Right lobe of liver (tissue), 4 donors: ENCODE measurements at regions not wholly inside any gene's neighbourhood (a gene's known extent, or its start where the extent isn't known, plus 50 kb on each side); places are given as distances from the start of the nearest gene placed in this dataset.

Experiments
- CTCF ChIP-seq, 4 donors: fragments of 200-600 bp in 3 of 4; fragments of 450-650 bp in 1 of 4; IDR thresholded peaks; one replicate each; pipeline versions ENCODE4 v1.5.1 to v1.8.0; 2016 to 2022; ENCODE audit warnings: antibody characterized with exemption in 4 of 4, mild to moderate bottlenecking in 2 of 4
- POLR2A ChIP-seq: fragments of 450-650 bp; IDR thresholded peaks from one replicate; pipeline ENCODE4 v1.6.1; 2017; ENCODE audit warnings: antibody characterized with exemption, mild to moderate bottlenecking
- donor health status: DM: no; HTN: no; CAD: no.
- donor health status: DM: no; HTN: no; CAD: no.
- donor health status: DM: no; HTN: yes; CAD: no.

DNA sequence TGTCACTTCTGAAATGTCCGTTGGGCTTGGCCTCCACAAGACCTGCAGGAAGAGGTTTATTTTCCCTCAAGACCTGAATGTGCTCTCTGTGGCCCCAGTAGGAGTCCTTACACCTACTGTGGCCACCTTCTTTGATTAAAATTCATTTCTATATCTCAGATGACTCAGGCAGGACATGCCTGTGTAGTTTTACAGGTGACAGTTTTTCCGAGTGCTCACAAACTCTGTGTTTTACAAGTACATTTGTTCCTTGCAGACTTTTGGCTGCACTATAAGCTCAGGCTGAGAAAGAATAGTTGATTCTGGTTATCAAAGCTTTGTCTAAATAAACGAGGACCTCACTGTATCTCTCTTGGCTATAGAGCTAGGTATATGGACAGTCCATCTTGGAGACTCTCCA, 257.1 kb downstream of the MAP2K4 start:
- no peak for TF ChIP-seq CTCF (IDR thresholded peaks at IDR 0.05)
- no peak for TF ChIP-seq POLR2A
